Panc1 (cell line): ENCODE measurements at regions not wholly inside any gene's neighbourhood (a gene's known extent, or its start where the extent isn't known, plus 50 kb on each side); places are given as distances from the start of the nearest gene placed in this dataset.

Experiments used
- ATAC-seq: fragments of 200-7000 bp; cut with Tn5 transposase; 2 replicates; pipeline ENCODE4 v1.9.1; 2020; ENCODE audit warnings: mild to moderate bottlenecking, moderate library complexity
- BruUV-seq: library from RNA; stranded (reverse); fragments of 400-500 nt; replicated peaks from 2 replicates; lab custom pipeline; 2021; lab: Mats Ljungman, UMichigan
- CTCF ChIA-PET: fragments of 300-600 bp; sonication (Branson Sonifier 250); formaldehyde crosslinking; loops from one replicate; lab custom pipeline; 2022; ENCODE audit warnings: antibody characterized with exemption; lab: Charles Lee
- POLR2A ChIA-PET: fragments of 300-600 bp; sonication (Branson Sonifier 250); formaldehyde crosslinking; loops from one replicate; lab custom pipeline; 2022; ENCODE audit warnings: antibody characterized with exemption; lab: Charles Lee
- DNase-seq: peaks from one replicate; pipeline ENCODE4 v3.0.0-alpha.2; 2010; ENCODE audit warnings: low read depth, low spot score
- H3K27ac ChIP-seq: 2 replicates; pipeline ENCODE4 v1.5.1; 2011; ENCODE audit warnings: mild to moderate bottlenecking, low read length, inconsistent platforms
- H3K27me3 ChIP-seq: fragments of 200-500 bp; sonication (Bioruptor generic); 2 replicates; pipeline ENCODE4 v1.6.0; 2014; ENCODE audit warnings: low read length, inconsistent platforms; ENCODE audit not compliant: control insufficient read depth, insufficient read depth
- H3K36me3 ChIP-seq: fragments of 200-500 bp; sonication (Bioruptor generic); 2 replicates; pipeline ENCODE4 v1.5.1; 2014; ENCODE audit warnings: inconsistent platforms, mild to moderate bottlenecking, low read length, moderate library complexity; ENCODE audit not compliant: control insufficient read depth, insufficient read depth
- H3K4me1 ChIP-seq: 2 replicates; pipeline ENCODE4 v1.5.1; 2011; ENCODE audit warnings: inconsistent platforms, mild to moderate bottlenecking, low read length, moderate library complexity; ENCODE audit not compliant: control insufficient read depth, insufficient read depth
- H3K4me3 ChIP-seq, 2 experiments: 2 replicates each; pipeline ENCODE4 v1.5.1; 2011 to 2012; ENCODE audit warnings: low read depth in 2 of 2, low read length in 2 of 2, mild to moderate bottlenecking in 2 of 2, inconsistent platforms in 1 of 2, moderate library complexity in 1 of 2
- H3K9me3 ChIP-seq: fragments of 200-500 bp; sonication (Bioruptor generic); 2 replicates; pipeline ENCODE4 v1.5.1; 2014; ENCODE audit warnings: low read depth, mild to moderate bottlenecking, inconsistent platforms, low read length, moderate library complexity; ENCODE audit not compliant: control insufficient read depth, insufficient read depth
- CTCF ChIP-seq: fragments of 450-650 bp; IDR thresholded peaks from 2 replicates; pipeline ENCODE4 v1.5.1; 2017; ENCODE audit warnings: mild to moderate bottlenecking
- POLR2AphosphoS5 ChIP-seq: IDR thresholded peaks from 2 replicates; pipeline ENCODE4 v1.6.1; 2012; ENCODE audit warnings: mild to moderate bottlenecking, low read depth, low read length, moderate library complexity
- REST ChIP-seq, 2 experiments: IDR thresholded peaks; 2 replicates each; pipeline ENCODE4 v1.6.1; 2011 to 2012; ENCODE audit warnings: low read depth in 2 of 2, control low read depth in 1 of 2, low read length in 1 of 2, mild to moderate bottlenecking in 1 of 2, moderate library complexity in 1 of 2; ENCODE audit not compliant: insufficient read depth in 1 of 2
- SIN3A ChIP-seq: IDR thresholded peaks from 2 replicates; pipeline ENCODE4 v1.6.1; 2012; ENCODE audit warnings: low read depth, mild to moderate bottlenecking, low read length, moderate library complexity, borderline replicate concordance; ENCODE audit not compliant: insufficient read depth
- TCF7L2 ChIP-seq: IDR thresholded peaks from 2 replicates; pipeline ENCODE4 v1.6.1; 2011; ENCODE audit warnings: mild to moderate bottlenecking, low read depth, low read length, inconsistent platforms
- in situ Hi-C: cut with HindIII; loops from 2 replicates; pipeline ENCODE4 v1.10.0; 2016; ENCODE audit warnings: low sequenced_read_pairs, low pct_unique_long_range_greater_than_20kb
- intact Hi-C: fragments of 100-400 bp; cut with micrococcal nuclease; formaldehyde crosslinking; loops from one replicate; pipeline ENCODE4 v1.10.0; 2022; ENCODE audit not compliant: unreplicated experiment

GRCh38 chr10:9786576-9786975 lies 1231.1 kb upstream of the CELF2 start:
- Histone ChIP-seq H3K4me3 (no peak overlapping the region), H3K27me3 (no peaks in the 10 kb centered on the region), H3K4me1 (no peaks in the 10 kb centered on the region), H3K36me3 (no peaks in the 10 kb centered on the region), H3K9me3 (no peaks in the 10 kb centered on the region), H3K27ac (no peak overlapping the region)
- BruUV-seq, result no TSS peak
- ChIA-PET CTCF (no interaction called here), POLR2A (no interaction called here)
- ATAC-seq (no peak), DNase-seq (no peak)
- in situ Hi-C loops (no loop called here), intact Hi-C loops (no loop called here)
- TF ChIP-seq SIN3A (no peak), TCF7L2 (no peak), CTCF (no peak), POLR2AphosphoS5 (no peak), REST (IDR thresholded peaks at IDR 0.05; ENCODE audit: insufficient read depth in 1 of 2, low read depth in 2 of 2, low read length in 1 of 2) (no peak)

GRCh38 chr10:9789996-9790395 lies 1227.7 kb upstream of the CELF2 start:
- H3K27ac ChIP-seq, result no peak overlapping the region
- no peaks in the 10 kb centered on the region for H3K36me3 ChIP-seq
- intact Hi-C loops, result no loop called here
- H3K4me3 ChIP-seq, result no peak overlapping the region
- no TSS peak for BruUV-seq
- no peak for TF ChIP-seq REST (IDR thresholded peaks at IDR 0.05; ENCODE audit: insufficient read depth in 1 of 2, low read depth in 2 of 2, low read length in 1 of 2)
- TF ChIP-seq CTCF, result no peak
- no peak for TF ChIP-seq POLR2AphosphoS5
- no peak for TF ChIP-seq SIN3A
- no peak for TF ChIP-seq TCF7L2
- in situ Hi-C loops, result no loop called here
- H3K27me3 ChIP-seq, result no peaks in the 10 kb centered on the region
- H3K9me3 ChIP-seq, result no peaks in the 10 kb centered on the region
- ATAC-seq, result no peak
- ChIA-PET CTCF (no interaction called here), POLR2A (no interaction called here)
- DNase-seq, result no peak
- H3K4me1 ChIP-seq, result no peaks in the 10 kb centered on the region
